Testis (tissue), 2 donors: ENCODE measurements at regions not wholly inside any gene's neighbourhood (a gene's known extent, or its start where the extent isn't known, plus 50 kb on each side); places are given as distances from the start of the nearest gene placed in this dataset.

Experiments used
- CTCF ChIP-seq, 3 experiments: fragments of 450-650 bp in 2 of 3; fragments of 200-600 bp in 1 of 3; sonication (generic) in 1 of 3; IDR thresholded peaks; one replicate each; pipeline ENCODE4 v1.5.1; 2016 to 2019; ENCODE audit warnings: antibody characterized with exemption in 3 of 3, mild to moderate bottlenecking in 2 of 3, moderate library complexity in 1 of 3
- POLR2A ChIP-seq: fragments of 450-650 bp; IDR thresholded peaks from one replicate; pipeline ENCODE4 v1.6.1; 2017; ENCODE audit warnings: antibody characterized with exemption, mild to moderate bottlenecking, moderate library complexity

GRCh38 chr3:184488577-184488976 lies 73.0 kb upstream of the EPHB3 start:
- TF ChIP-seq CTCF (IDR thresholded peaks at IDR 0.05), result no peak
- TF ChIP-seq POLR2A, result no peak
